Ovary (tissue), 7 donors: ENCODE measurements at regions not wholly inside any gene's neighbourhood (a gene's known extent, or its start where the extent isn't known, plus 50 kb on each side); places are given as distances from the start of the nearest gene placed in this dataset.

Experiments
- DNase-seq, 5 donors: peaks; one replicate each; pipeline ENCODE4 v3.0.0-alpha.2; 2019 to 2020
- H3K27ac ChIP-seq, 2 donors: fragments of 200-600 bp; one replicate each; pipeline versions ENCODE4 v1.5.1 to v1.8.0; 2019 to 2022
- H3K27me3 ChIP-seq: fragments of 200-600 bp; one replicate; pipeline ENCODE4 v1.8.0; 2022
- H3K36me3 ChIP-seq: fragments of 200-600 bp; sonication (generic); one replicate; pipeline ENCODE4 v1.5.1; 2019
- H3K4me1 ChIP-seq: one replicate; pipeline ENCODE4 v1.8.1; 2013; ENCODE audit warnings: mild to moderate bottlenecking, moderate library complexity; ENCODE audit not compliant: insufficient read depth
- H3K4me3 ChIP-seq: fragments of 200-600 bp; sonication (generic); one replicate; pipeline ENCODE4 v1.5.1; 2017
- H3K9me3 ChIP-seq, 2 donors: fragments of 200-600 bp in 1 of 2; sonication (generic) in 1 of 2; one replicate each; pipeline versions ENCODE4 v1.5.1 to v1.8.1; 2013 to 2019; ENCODE audit warnings: mild to moderate bottlenecking in 1 of 2, moderate library complexity in 1 of 2
- CTCF ChIP-seq, 3 donors: fragments of 450-650 bp in 2 of 3; fragments of 200-600 bp in 1 of 3; IDR thresholded peaks; one replicate each; pipeline versions ENCODE4 v1.5.1 to v1.8.0; 2016 to 2022; ENCODE audit warnings: antibody characterized with exemption in 3 of 3, mild to moderate bottlenecking in 1 of 3
- EP300 ChIP-seq: sonication (generic); formaldehyde crosslinking; IDR thresholded peaks from one replicate; pipeline ENCODE4 v1.6.1; 2017; ENCODE audit warnings: antibody characterized with exemption
- POLR2A ChIP-seq: fragments of 450-650 bp; IDR thresholded peaks from one replicate; pipeline ENCODE4 v1.6.1; 2017; ENCODE audit warnings: antibody characterized with exemption, mild to moderate bottlenecking, moderate library complexity
- WGBS, 3 donors: extraction: QIAGEN DNeasy Blood & Tissue Kit in 1 of 3; methylation state at CpG; one replicate each; pipeline versions ENCODE4 v1.1.5 to v1.1.7; 2013 to 2017; 5-methylcytosine and 5-hydroxymethylcytosine counted together
- intact Hi-C, 4 donors: fragments of 100-400 bp; cut with DNase I; formaldehyde crosslinking; loops; one replicate each; pipeline versions ENCODE4 v1.11.0 to v1.15.1; 2022 to 2023
- donor health status: DM: no; HTN: no; CAD: no; lungs with moderate emphysema.
- donor health status: DM: no; HTN: no; CAD: no.
- donor health status: Bipolar disorder and iron deficiency.
- donor health status: DM: no; HTN: no; CAD: no.
- donor health status: DM: yes; HTN: yes; CAD: no.

- no peak overlapping the region for H3K27ac ChIP-seq
- intact Hi-C loops, result no loop called here
- no peak overlapping the region for H3K4me3 ChIP-seq
- H3K27me3 ChIP-seq, result no peaks in the 10 kb centered on the region
- H3K36me3 ChIP-seq, result no peaks in the 10 kb centered on the region
- no peaks in the 10 kb centered on the region for H3K9me3 ChIP-seq
- 32 to 37% (median 35%) methylated on average over 3 of the region's 3 CpGs for WGBS, 3 donors
- TF ChIP-seq CTCF (IDR thresholded peaks at IDR 0.05), result no peak
- TF ChIP-seq POLR2A, result no peak
- H3K4me1 ChIP-seq, result no peaks in the 10 kb centered on the region
- DNase-seq, result no peak
These were observed 285.1 kb upstream of the SP8 start for GRCh38 chr7:21071561-21072501.

GRCh38 chr7:21076054-21076453, 289.4 kb upstream of the SP8 start:
- TF ChIP-seq POLR2A (no peak), CTCF (IDR thresholded peaks at IDR 0.05) (no peak), EP300 (no peak)
- WGBS, 3 donors, result 20 to 27% (median 21%) methylated on average over 5 of the region's 5 CpGs

GRCh38 chr7:21076574-21076973, 289.9 kb upstream of the SP8 start:
- H3K4me1 ChIP-seq, result no peaks in the 10 kb centered on the region
- intact Hi-C loops, result no loop called here
- no peak overlapping the region for H3K4me3 ChIP-seq
- no peaks in the 10 kb centered on the region for H3K9me3 ChIP-seq
- TF ChIP-seq EP300 (no peak), POLR2A (no peak), CTCF (IDR thresholded peaks at IDR 0.05) (no peak)
- no peaks in the 10 kb centered on the region for H3K36me3 ChIP-seq
- no peak overlapping the region for H3K27ac ChIP-seq
- no peaks in the 10 kb centered on the region for H3K27me3 ChIP-seq
- WGBS, 3 donors, result 56 to 69% (median 57%) methylated on average over 5 of the region's 5 CpGs
- no peak for DNase-seq

More at GRCh38 chr7:21076054-21076453, 289.4 kb upstream of the SP8 start:
- Histone ChIP-seq H3K4me3 (no peak overlapping the region), H3K36me3 (no peaks in the 10 kb centered on the region), H3K4me1 (no peaks in the 10 kb centered on the region), H3K27me3 (no peaks in the 10 kb centered on the region), H3K9me3 (no peaks in the 10 kb centered on the region), H3K27ac (no peak overlapping the region)
- intact Hi-C loops, result no loop called here
- DNase-seq, result no peak

GRCh38 chr7:21077602-21078001, 290.9 kb upstream of the SP8 start:
- TF ChIP-seq EP300, result no peak
- H3K27me3 ChIP-seq, result no peaks in the 10 kb centered on the region
- H3K9me3 ChIP-seq, result no peaks in the 10 kb centered on the region
- no peak overlapping the region for H3K27ac ChIP-seq
- no peaks in the 10 kb centered on the region for H3K4me1 ChIP-seq
- H3K36me3 ChIP-seq, result no peaks in the 10 kb centered on the region
- no peak for DNase-seq
- 45 to 57% (median 48%) methylated on average over 5 of the region's 5 CpGs for WGBS, 3 donors
- no peak overlapping the region for H3K4me3 ChIP-seq
- intact Hi-C loops, result no loop called here

- WGBS, 3 donors, result 81 to 88% (median 83%) methylated on average over 7 of the region's 7 CpGs
- no peak overlapping the region for H3K4me3 ChIP-seq
- intact Hi-C loops, result no loop called here
These were observed 297.6 kb upstream of the SP8 start for GRCh38 chr7:21084286-21084685.

More at GRCh38 chr7:21084286-21084685, 297.6 kb upstream of the SP8 start:
- DNase-seq, result no peak
- no peaks in the 10 kb centered on the region for H3K9me3 ChIP-seq
- H3K27ac ChIP-seq, result no peak overlapping the region
- no peak for TF ChIP-seq CTCF (IDR thresholded peaks at IDR 0.05)
- TF ChIP-seq EP300, result no peak
- no peak for TF ChIP-seq POLR2A
- no peaks in the 10 kb centered on the region for H3K4me1 ChIP-seq
- no peaks in the 10 kb centered on the region for H3K36me3 ChIP-seq
- no peaks in the 10 kb centered on the region for H3K27me3 ChIP-seq
